KBM-7 (cell line): ENCODE measurements at regions not wholly inside any gene's neighbourhood (a gene's known extent, or its start where the extent isn't known, plus 50 kb on each side); places are given as distances from the start of the nearest gene placed in this dataset.
"Not testable (repeated sequence)": the region's sequence is repeated elsewhere in the genome, so short reads cannot be mapped to it uniquely, and the experiment has no call there.

Experiments used
- DNase-seq: peaks from one replicate; pipeline ENCODE4 v3.0.0-alpha.2; 2015
- in situ Hi-C: fragments of 300-500 bp; cut with MboI; formaldehyde crosslinking; loops from 2 replicates; pipeline ENCODE4 v1.14.3; 2020; ENCODE audit warnings: low sequenced_read_pairs, low pct_unique_long_range_greater_than_20kb, mixed read lengths

- in situ Hi-C loops: no loop called here
- DNase-seq: no peak
These were observed 149.0 kb downstream of the SLITRK1 start for GRCh38 chr13:83733293-83733692.

- in situ Hi-C loops: no loop called here
- no peak for DNase-seq
These were observed 149.5 kb downstream of the SLITRK1 start for GRCh38 chr13:83732755-83733154.

- DNase-seq: no peak
These were observed 151.2 kb downstream of the SLITRK1 start for GRCh38 chr13:83731113-83731512.

GRCh38 chr13:83730674-83731073, 151.6 kb downstream of the SLITRK1 start:
- in situ Hi-C loops: no loop called here
- no peak for DNase-seq

More at GRCh38 chr13:83731113-83731512, 151.2 kb downstream of the SLITRK1 start:
- in situ Hi-C loops: no loop called here

- DNase-seq: no peak
- in situ Hi-C loops: no loop called here
These were observed 159.8 kb downstream of the SLITRK1 start for GRCh38 chr13:83722443-83722842.

GRCh38 chr13:83716121-83716520, 166.2 kb downstream of the SLITRK1 start:
- in situ Hi-C loops: no loop called here
- no peak for DNase-seq

- in situ Hi-C loops: no loop called here
- DNase-seq: no peak
These were observed 168.0 kb downstream of the SLITRK1 start for GRCh38 chr13:83714236-83714635.

GRCh38 chr13:83710133-83710515, 172.2 kb downstream of the SLITRK1 start:
- in situ Hi-C loops: no loop called here
- DNase-seq: no peak

GRCh38 chr13:83709426-83710132, 172.7 kb downstream of the SLITRK1 start:
- DNase-seq: no peak
- in situ Hi-C loops: no loop called here

GRCh38 chr13:83702021-83702420, 180.3 kb downstream of the SLITRK1 start:
- DNase-seq: no peak
- in situ Hi-C loops: no loop called here

- in situ Hi-C loops: no loop called here
These were observed 189.5 kb downstream of the SLITRK1 start for GRCh38 chr13:83692800-83693199.

GRCh38 chr13:83691966-83692365, 190.3 kb downstream of the SLITRK1 start:
- DNase-seq: no peak
- in situ Hi-C loops: no loop called here

More at GRCh38 chr13:83692800-83693199, 189.5 kb downstream of the SLITRK1 start:
- no peak for DNase-seq

GRCh38 chr13:83681547-83681946, 200.7 kb downstream of the SLITRK1 start:
- in situ Hi-C loops: no loop called here
- no peak for DNase-seq

GRCh38 chr13:83677985-83678384, 204.3 kb downstream of the SLITRK1 start:
- DNase-seq: no peak

GRCh38 chr13:83672612-83673011, 209.7 kb downstream of the SLITRK1 start:
- in situ Hi-C loops: no loop called here
- no peak for DNase-seq

More at GRCh38 chr13:83677985-83678384, 204.3 kb downstream of the SLITRK1 start:
- in situ Hi-C loops: no loop called here

GRCh38 chr13:83667606-83668005, 214.7 kb downstream of the SLITRK1 start:
- no peak for DNase-seq
- in situ Hi-C loops: no loop called here

- no peak for DNase-seq
- in situ Hi-C loops: no loop called here
These were observed 216.1 kb downstream of the SLITRK1 start for GRCh38 chr13:83666141-83666540.

- in situ Hi-C loops: no loop called here
- DNase-seq: no peak
These were observed 225.0 kb downstream of the SLITRK1 start for GRCh38 chr13:83657281-83657680.

- in situ Hi-C loops, DNase-seq: not testable (repeated sequence)
These were observed 239.7 kb downstream of the SLITRK1 start for GRCh38 chr13:83642617-83643016.

- no peak for DNase-seq
- in situ Hi-C loops: no loop called here
These were observed 247.7 kb downstream of the SLITRK1 start for GRCh38 chr13:83634601-83635000.

GRCh38 chr13:83633746-83634145, 248.5 kb downstream of the SLITRK1 start:
- DNase-seq: no peak
- in situ Hi-C loops: no loop called here
